Esophagus muscularis mucosa (tissue), 4 donors: ENCODE measurements at regions not wholly inside any gene's neighbourhood (a gene's known extent, or its start where the extent isn't known, plus 50 kb on each side); places are given as distances from the start of the nearest gene placed in this dataset.

Experiments
- DNase-seq: peaks from one replicate; pipeline ENCODE4 v3.0.0-alpha.2; 2017; ENCODE audit errors: extremely low spot score
- H3K27ac ChIP-seq, 4 donors: fragments of 200-600 bp; sonication (generic); replicated peaks in 1 of 4; 1 replicate in 3 of 4; 2 replicates in 1 of 4; pipeline ENCODE4 v1.5.1; 2016 to 2019; ENCODE audit warnings: mild to moderate bottlenecking in 1 of 4
- H3K27me3 ChIP-seq, 4 donors: fragments of 200-600 bp; sonication (generic); one replicate each; pipeline versions ENCODE4 v1.5.1 to v1.6.0; 2016 to 2019
- H3K36me3 ChIP-seq, 4 donors: fragments of 200-600 bp; sonication (generic); one replicate each; pipeline ENCODE4 v1.5.1; 2016 to 2019
- H3K4me1 ChIP-seq, 4 donors: fragments of 200-600 bp; sonication (generic); one replicate each; pipeline ENCODE4 v1.5.1; 2016 to 2019
- H3K4me3 ChIP-seq, 4 donors: fragments of 200-600 bp; sonication (generic); 1 replicate in 2 of 4; 2 replicates in 2 of 4; pipeline ENCODE4 v1.5.1; 2016 to 2019; ENCODE audit warnings: mild to moderate bottlenecking in 4 of 4, moderate library complexity in 1 of 4
- H3K9me3 ChIP-seq, 4 donors: fragments of 200-600 bp; sonication (generic); 1 replicate in 3 of 4; 2 replicates in 1 of 4; pipeline ENCODE4 v1.5.1; 2016 to 2019
- EP300 ChIP-seq: sonication (generic); formaldehyde crosslinking; IDR thresholded peaks from one replicate; pipeline ENCODE4 v1.6.1; 2017; ENCODE audit warnings: antibody characterized with exemption
- POLR2A ChIP-seq: fragments of 450-650 bp; IDR thresholded peaks from one replicate; pipeline ENCODE4 v1.6.1; 2017; ENCODE audit warnings: antibody characterized with exemption, moderate library complexity, mild to moderate bottlenecking, low read depth
- POLR2AphosphoS5 ChIP-seq, 2 donors: sonication (generic); formaldehyde crosslinking; IDR thresholded peaks; one replicate each; pipeline ENCODE4 v1.6.1; 2017; ENCODE audit warnings: antibody characterized with exemption in 2 of 2
- WGBS: methylation state at CpG from one replicate; pipeline ENCODE4 v1.1.5; 2018; 5-methylcytosine and 5-hydroxymethylcytosine counted together
- intact Hi-C: fragments of 100-400 bp; cut with DNase I; formaldehyde crosslinking; loops from one replicate; pipeline ENCODE4 v1.15.1; 2023
- TF ChIP-seq, protein P1 (sequence below), 3 experiments: fragments of 200-600 bp in 2 of 3; fragments of 450-650 bp in 1 of 3; sonication (generic) in 2 of 3; IDR thresholded peaks; one replicate each; pipeline ENCODE4 v1.5.1; 2017 to 2019; ENCODE audit warnings: antibody characterized with exemption in 3 of 3, mild to moderate bottlenecking in 2 of 3, moderate library complexity in 1 of 3

DNA sequence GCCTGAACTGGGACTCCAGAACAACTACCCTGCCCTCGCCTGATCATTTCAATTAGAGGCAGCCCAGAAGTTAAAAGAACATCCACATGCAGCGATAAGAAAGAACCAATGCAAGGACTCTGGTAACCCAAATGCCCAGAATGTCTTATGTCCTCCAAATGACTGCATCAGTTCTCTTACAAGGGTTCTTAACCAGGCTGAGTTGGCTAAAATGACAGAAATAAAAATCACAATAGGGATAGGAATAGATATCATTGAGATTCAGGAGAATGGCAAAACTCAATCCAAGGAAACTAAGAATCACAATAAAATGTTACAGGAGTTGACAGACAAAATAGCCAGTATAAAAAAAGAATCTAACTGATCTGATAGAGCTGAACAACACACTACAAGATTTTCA lies 80.1 kb upstream of the PTGFR start:
- Histone ChIP-seq H3K4me3 (no peak overlapping the region), H3K27me3 (no peaks in the 10 kb centered on the region), H3K36me3 (no peaks in the 10 kb centered on the region), H3K27ac (no peak overlapping the region), H3K9me3 (peaks cover 0 to 15% (median 5%) of the 10 kb centered on the region in 4 donors), H3K4me1 (no peaks in the 10 kb centered on the region)
- TF ChIP-seq EP300 (no peak), POLR2A (no peak), POLR2AphosphoS5 (IDR thresholded peaks at IDR 0.05) (no peak)
- TF ChIP-seq, protein P1, sequence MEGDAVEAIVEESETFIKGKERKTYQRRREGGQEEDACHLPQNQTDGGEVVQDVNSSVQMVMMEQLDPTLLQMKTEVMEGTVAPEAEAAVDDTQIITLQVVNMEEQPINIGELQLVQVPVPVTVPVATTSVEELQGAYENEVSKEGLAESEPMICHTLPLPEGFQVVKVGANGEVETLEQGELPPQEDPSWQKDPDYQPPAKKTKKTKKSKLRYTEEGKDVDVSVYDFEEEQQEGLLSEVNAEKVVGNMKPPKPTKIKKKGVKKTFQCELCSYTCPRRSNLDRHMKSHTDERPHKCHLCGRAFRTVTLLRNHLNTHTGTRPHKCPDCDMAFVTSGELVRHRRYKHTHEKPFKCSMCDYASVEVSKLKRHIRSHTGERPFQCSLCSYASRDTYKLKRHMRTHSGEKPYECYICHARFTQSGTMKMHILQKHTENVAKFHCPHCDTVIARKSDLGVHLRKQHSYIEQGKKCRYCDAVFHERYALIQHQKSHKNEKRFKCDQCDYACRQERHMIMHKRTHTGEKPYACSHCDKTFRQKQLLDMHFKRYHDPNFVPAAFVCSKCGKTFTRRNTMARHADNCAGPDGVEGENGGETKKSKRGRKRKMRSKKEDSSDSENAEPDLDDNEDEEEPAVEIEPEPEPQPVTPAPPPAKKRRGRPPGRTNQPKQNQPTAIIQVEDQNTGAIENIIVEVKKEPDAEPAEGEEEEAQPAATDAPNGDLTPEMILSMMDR (IDR thresholded peaks at IDR 0.05): no peak
- 88% methylated on average over 2 of the region's 2 CpGs for WGBS
- intact Hi-C loops: no loop called here
- DNase-seq: no peak

DNA sequence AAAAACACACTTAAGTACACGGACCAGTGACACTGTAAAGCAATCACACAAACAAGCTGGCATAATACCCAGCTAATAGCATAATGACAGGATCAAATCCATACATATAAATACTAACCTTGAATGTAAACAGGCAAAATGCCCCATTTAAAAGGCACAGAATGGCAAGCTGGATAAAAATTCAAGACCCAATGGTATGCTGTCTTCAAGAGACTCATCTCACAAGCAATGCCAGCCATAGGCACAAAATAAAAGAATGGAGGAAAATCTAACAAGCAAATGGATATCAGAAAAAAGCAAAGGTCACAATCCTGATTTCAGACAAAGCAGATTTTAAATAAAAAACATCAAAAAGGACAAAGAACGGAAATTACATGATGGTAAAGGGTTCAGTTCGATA lies 79.1 kb upstream of the PTGFR start:
- no peaks in the 10 kb centered on the region for H3K27me3 ChIP-seq
- peaks cover 0 to 15% (median 5%) of the 10 kb centered on the region in 4 donors for H3K9me3 ChIP-seq
- no peaks in the 10 kb centered on the region for H3K4me1 ChIP-seq
- no peak for DNase-seq
- TF ChIP-seq POLR2A: no peak
- TF ChIP-seq, protein P1 (IDR thresholded peaks at IDR 0.05): no peak
- no peak for TF ChIP-seq POLR2AphosphoS5 (IDR thresholded peaks at IDR 0.05)
- no peak for TF ChIP-seq EP300
- 49% methylated on average over 3 of the region's 3 CpGs for WGBS
- H3K27ac ChIP-seq: no peak overlapping the region
- H3K4me3 ChIP-seq: no peak overlapping the region
- H3K36me3 ChIP-seq: no peaks in the 10 kb centered on the region
- intact Hi-C loops: no loop called here

DNA sequence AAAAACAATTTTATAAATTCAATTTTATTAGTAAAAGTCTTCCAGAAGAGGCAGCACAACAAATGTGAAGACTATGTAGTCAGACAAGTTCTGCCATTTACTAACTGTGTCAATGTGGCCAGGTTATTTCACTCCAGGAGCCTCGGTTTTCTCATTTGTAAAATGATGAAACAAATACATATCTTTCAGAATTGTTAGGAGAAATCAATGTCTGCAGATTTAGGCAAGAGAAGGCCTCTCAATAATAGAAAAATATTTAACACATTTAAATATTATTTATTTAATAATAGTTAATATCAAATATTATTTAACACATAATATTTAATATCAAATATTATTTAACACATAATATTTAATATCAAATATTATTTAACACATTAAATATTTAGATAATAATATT lies 75.6 kb upstream of the PTGFR start:
- intact Hi-C loops: no loop called here
- no peak overlapping the region for H3K27ac ChIP-seq
- H3K4me3 ChIP-seq: no peak overlapping the region
- TF ChIP-seq POLR2A (no peak), POLR2AphosphoS5 (IDR thresholded peaks at IDR 0.05) (no peak), EP300 (no peak)
- TF ChIP-seq, protein P1 (IDR thresholded peaks at IDR 0.05): no peak
- no peaks in the 10 kb centered on the region for H3K27me3 ChIP-seq
- 84% methylated on average over 1 of the region's 1 CpG for WGBS
- DNase-seq: no peak
- peaks cover 0 to 15% (median 5%) of the 10 kb centered on the region in 4 donors for H3K9me3 ChIP-seq
- H3K4me1 ChIP-seq: no peaks in the 10 kb centered on the region
- H3K36me3 ChIP-seq: no peaks in the 10 kb centered on the region

DNA sequence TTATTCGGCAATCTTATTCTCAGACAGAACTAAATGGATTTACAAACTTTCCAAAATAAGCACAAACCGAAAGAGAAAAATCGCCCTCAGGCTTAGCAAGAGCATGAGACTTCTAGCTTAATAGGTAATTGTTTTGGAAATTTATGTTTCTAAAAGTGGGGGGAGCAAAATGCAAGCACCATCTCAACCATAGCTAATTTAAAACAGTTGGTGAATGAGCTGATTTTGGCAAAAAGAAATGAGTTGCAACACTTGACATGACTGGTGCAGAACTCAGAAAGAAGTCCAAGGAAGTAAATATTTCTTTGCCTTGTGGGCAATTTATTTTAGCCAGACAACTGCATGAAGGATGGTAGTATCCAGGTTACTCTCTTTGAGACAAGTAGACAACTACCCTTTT lies 71.5 kb upstream of the PTGFR start:
- H3K27me3 ChIP-seq: no peaks in the 10 kb centered on the region
- no peaks in the 10 kb centered on the region for H3K4me1 ChIP-seq
- intact Hi-C loops: no loop called here
- no peak for DNase-seq
- no peaks in the 10 kb centered on the region for H3K36me3 ChIP-seq
- H3K9me3 ChIP-seq: no peaks in the 10 kb centered on the region
- H3K4me3 ChIP-seq: no peak overlapping the region
- 50% methylated on average over 3 of the region's 3 CpGs for WGBS
- no peak for TF ChIP-seq EP300
- no peak for TF ChIP-seq POLR2AphosphoS5 (IDR thresholded peaks at IDR 0.05)
- TF ChIP-seq, protein P1 (IDR thresholded peaks at IDR 0.05): no peak
- no peak overlapping the region for H3K27ac ChIP-seq

DNA sequence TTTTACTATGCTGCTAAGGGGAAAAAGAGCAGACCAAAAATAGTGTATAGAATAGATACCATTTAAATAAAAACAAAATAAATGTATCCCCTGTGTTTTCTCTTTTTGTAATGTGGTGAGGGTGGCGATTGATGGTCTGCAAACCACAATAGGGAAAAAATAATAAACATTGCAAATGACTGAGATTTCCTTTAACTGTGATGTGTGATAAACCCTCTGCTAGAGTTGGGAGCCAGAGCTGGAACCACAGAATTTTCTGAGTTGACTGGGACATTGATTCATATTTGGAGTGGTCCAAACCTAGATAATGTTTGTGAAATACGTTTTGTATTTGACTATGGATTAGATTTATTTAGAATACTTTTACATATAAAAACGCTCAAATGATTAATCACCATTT lies 70.6 kb upstream of the PTGFR start:
- Histone ChIP-seq H3K27me3 (no peaks in the 10 kb centered on the region), H3K4me3 (no peak overlapping the region), H3K27ac (no peak overlapping the region), H3K36me3 (no peaks in the 10 kb centered on the region), H3K9me3 (no peaks in the 10 kb centered on the region), H3K4me1 (no peaks in the 10 kb centered on the region)
- WGBS: 63% methylated on average over 3 of the region's 3 CpGs
- intact Hi-C loops: no loop called here
- no peak for TF ChIP-seq POLR2A
- no peak for TF ChIP-seq EP300
- no peak for TF ChIP-seq POLR2AphosphoS5 (IDR thresholded peaks at IDR 0.05)
- TF ChIP-seq, protein P1 (IDR thresholded peaks at IDR 0.05): no peak
- DNase-seq: no peak
